ENCODE measurements at regions not wholly inside any gene's neighbourhood (a gene's known extent, or its start where the extent isn't known, plus 50 kb on each side); places are given as distances from the start of the nearest gene placed in this dataset.

DNA sequence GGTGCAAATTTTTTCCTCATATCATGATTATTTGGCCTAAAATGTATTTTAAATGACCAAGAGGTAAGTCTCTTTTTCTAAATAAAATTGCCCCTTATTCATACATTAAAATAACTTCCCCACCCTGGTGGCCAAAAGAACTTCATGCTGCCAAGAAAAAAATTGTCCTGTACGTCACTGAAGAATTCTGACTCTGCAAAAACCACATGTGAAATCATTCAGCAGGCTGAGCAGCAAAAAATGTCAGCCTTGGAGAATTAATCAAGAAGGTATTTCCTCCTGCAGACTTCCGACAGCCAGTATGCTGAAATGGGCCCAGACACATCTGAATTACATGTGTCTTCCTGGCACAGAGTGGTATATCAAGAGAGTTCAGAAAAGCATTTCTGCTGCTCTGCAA, 94.6 kb upstream of the HMHB1 start:
- TF ChIP-seq, protein P1, sequence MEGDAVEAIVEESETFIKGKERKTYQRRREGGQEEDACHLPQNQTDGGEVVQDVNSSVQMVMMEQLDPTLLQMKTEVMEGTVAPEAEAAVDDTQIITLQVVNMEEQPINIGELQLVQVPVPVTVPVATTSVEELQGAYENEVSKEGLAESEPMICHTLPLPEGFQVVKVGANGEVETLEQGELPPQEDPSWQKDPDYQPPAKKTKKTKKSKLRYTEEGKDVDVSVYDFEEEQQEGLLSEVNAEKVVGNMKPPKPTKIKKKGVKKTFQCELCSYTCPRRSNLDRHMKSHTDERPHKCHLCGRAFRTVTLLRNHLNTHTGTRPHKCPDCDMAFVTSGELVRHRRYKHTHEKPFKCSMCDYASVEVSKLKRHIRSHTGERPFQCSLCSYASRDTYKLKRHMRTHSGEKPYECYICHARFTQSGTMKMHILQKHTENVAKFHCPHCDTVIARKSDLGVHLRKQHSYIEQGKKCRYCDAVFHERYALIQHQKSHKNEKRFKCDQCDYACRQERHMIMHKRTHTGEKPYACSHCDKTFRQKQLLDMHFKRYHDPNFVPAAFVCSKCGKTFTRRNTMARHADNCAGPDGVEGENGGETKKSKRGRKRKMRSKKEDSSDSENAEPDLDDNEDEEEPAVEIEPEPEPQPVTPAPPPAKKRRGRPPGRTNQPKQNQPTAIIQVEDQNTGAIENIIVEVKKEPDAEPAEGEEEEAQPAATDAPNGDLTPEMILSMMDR (IDR thresholded peaks at IDR 0.05) = no peak
- no peak for TF ChIP-seq POLR2AphosphoS5 (IDR thresholded peaks at IDR 0.05)

Measured in gastroesophageal sphincter (tissue), 3 donors.